HEK293 (cell line): ENCODE measurements at regions not wholly inside any gene's neighbourhood (a gene's known extent, or its start where the extent isn't known, plus 50 kb on each side); places are given as distances from the start of the nearest gene placed in this dataset.

Source experiments
- CTCF ChIA-PET: fragments of 350-600 bp; formaldehyde crosslinking; extraction: SDS; loops from one replicate; lab custom pipeline; 2021; ENCODE audit warnings: antibody characterized with exemption; lab: Yijun Ruan, JAX
- POLR2A ChIA-PET: fragments of 300-600 bp; formaldehyde crosslinking; extraction: SDS; loops from one replicate; lab custom pipeline; 2020; ENCODE audit warnings: antibody characterized with exemption, inconsistent platforms; lab: Yijun Ruan, JAX
- H3K27ac ChIP-seq: fragments of 200-500 bp; sonication (Bioruptor generic); 2 replicates; pipeline ENCODE4 v1.5.1; 2014; ENCODE audit warnings: low read depth, low read length, control low read depth, inconsistent platforms; ENCODE audit errors: extremely low read depth
- H3K36me3 ChIP-seq, 2 experiments: fragments of 200-500 bp in 1 of 2; sonication (Bioruptor generic) in 1 of 2; 1 replicate in 1 of 2; 2 replicates in 1 of 2; pipeline ENCODE4 v1.5.1; 2014 to 2017; ENCODE audit warnings: inconsistent platforms in 2 of 2, low read length in 2 of 2; ENCODE audit not compliant: control insufficient read depth in 2 of 2, insufficient read depth in 1 of 2
- H3K4me1 ChIP-seq: fragments of 200-500 bp; sonication (Bioruptor generic); 2 replicates; pipeline ENCODE4 v1.5.1; 2014; ENCODE audit warnings: mild to moderate bottlenecking, low read length, inconsistent platforms; ENCODE audit not compliant: control insufficient read depth, insufficient read depth
- H3K4me3 ChIP-seq: 2 replicates; pipeline ENCODE4 v1.5.1; 2011; ENCODE audit warnings: low read depth, mild to moderate bottlenecking, control low read depth, low read length, moderate library complexity
- H3K9me3 ChIP-seq: fragments of 200-500 bp; sonication (Bioruptor generic); 2 replicates; pipeline ENCODE4 v1.5.1; 2014; ENCODE audit warnings: low read depth, low read length, inconsistent platforms; ENCODE audit not compliant: control insufficient read depth, insufficient read depth
- BCL11B ChIP-seq: fragments of 450-650 bp; formaldehyde crosslinking; IDR thresholded peaks from 2 replicates; pipeline ENCODE4 v1.5.1; 2016; ENCODE audit warnings: low read depth, missing biosample characterization, missing genetic modification characterization
- HOXA7 ChIP-seq: sonication (generic); formaldehyde crosslinking; IDR thresholded peaks from 2 replicates; pipeline ENCODE4 v1.8.1; 2022; ENCODE audit warnings: missing genetic modification reagents, borderline replicate concordance
- KLF7 ChIP-seq: fragments of 450-650 bp; formaldehyde crosslinking; IDR thresholded peaks from 2 replicates; pipeline ENCODE4 v1.5.1; 2016; ENCODE audit warnings: missing biosample characterization, missing genetic modification characterization, borderline replicate concordance
- MYNN ChIP-seq: fragments of 450-650 bp; formaldehyde crosslinking; IDR thresholded peaks from 2 replicates; pipeline ENCODE4 v1.5.1; 2016; ENCODE audit warnings: missing biosample characterization, missing genetic modification characterization, borderline replicate concordance
- OSR2 ChIP-seq: fragments of 450-650 bp; formaldehyde crosslinking; IDR thresholded peaks from 2 replicates; pipeline ENCODE4 v1.5.1; 2016; ENCODE audit warnings: missing biosample characterization, missing genetic modification characterization
- YY1 ChIP-seq: fragments of 450-650 bp; formaldehyde crosslinking; IDR thresholded peaks from 2 replicates; pipeline ENCODE4 v1.5.1; 2018; ENCODE audit warnings: missing biosample characterization, missing genetic modification characterization
- ZEB2 ChIP-seq: fragments of 450-650 bp; formaldehyde crosslinking; IDR thresholded peaks from 2 replicates; pipeline ENCODE4 v1.5.1; 2016; ENCODE audit warnings: missing biosample characterization, missing genetic modification characterization
- ZNF10 ChIP-seq: fragments of 450-650 bp; formaldehyde crosslinking; IDR thresholded peaks from 2 replicates; pipeline ENCODE4 v1.5.1; 2017; ENCODE audit warnings: missing biosample characterization, missing genetic modification characterization
- ZNF121 ChIP-seq: fragments of 450-650 bp; formaldehyde crosslinking; IDR thresholded peaks from 2 replicates; pipeline ENCODE4 v1.5.1; 2016; ENCODE audit warnings: missing biosample characterization, missing genetic modification characterization
- ZNF214 ChIP-seq: fragments of 450-650 bp; formaldehyde crosslinking; IDR thresholded peaks from 2 replicates; pipeline ENCODE4 v1.5.1; 2017; ENCODE audit warnings: missing biosample characterization, mild to moderate bottlenecking, missing genetic modification characterization, borderline replicate concordance
- ZNF23 ChIP-seq: fragments of 450-650 bp; formaldehyde crosslinking; IDR thresholded peaks from 2 replicates; pipeline ENCODE4 v1.5.1; 2016; ENCODE audit warnings: missing biosample characterization, missing genetic modification characterization, borderline replicate concordance
- ZNF266 ChIP-seq: fragments of 450-650 bp; formaldehyde crosslinking; IDR thresholded peaks from 2 replicates; pipeline ENCODE4 v1.5.1; 2016; ENCODE audit warnings: missing biosample characterization, missing genetic modification characterization, low read depth
- ZNF280D ChIP-seq: fragments of 450-650 bp; formaldehyde crosslinking; IDR thresholded peaks from 2 replicates; pipeline ENCODE4 v1.5.1; 2016; ENCODE audit warnings: missing biosample characterization, missing genetic modification characterization
- ZNF341 ChIP-seq: fragments of 450-650 bp; formaldehyde crosslinking; IDR thresholded peaks from 2 replicates; pipeline ENCODE4; 2016; ENCODE audit warnings: low read depth, missing biosample characterization, missing genetic modification characterization
- ZNF37A ChIP-seq: fragments of 450-650 bp; IDR thresholded peaks from 2 replicates; pipeline ENCODE4 v1.5.1; 2018; ENCODE audit warnings: missing biosample characterization, missing genetic modification characterization
- ZNF449 ChIP-seq: fragments of 450-650 bp; formaldehyde crosslinking; IDR thresholded peaks from 2 replicates; pipeline ENCODE4 v1.5.1; 2017; ENCODE audit warnings: missing biosample characterization, mild to moderate bottlenecking, missing genetic modification characterization, moderate library complexity
- ZNF513 ChIP-seq: fragments of 450-650 bp; IDR thresholded peaks from 2 replicates; pipeline ENCODE4 v1.5.1; 2018; ENCODE audit warnings: missing biosample characterization, missing genetic modification characterization
- ZNF560 ChIP-seq: fragments of 450-650 bp; formaldehyde crosslinking; IDR thresholded peaks from 2 replicates; pipeline ENCODE4 v1.5.1; 2017; ENCODE audit warnings: missing biosample characterization, missing genetic modification characterization, borderline replicate concordance
- ZNF585B ChIP-seq: fragments of 450-650 bp; formaldehyde crosslinking; IDR thresholded peaks from 2 replicates; pipeline ENCODE4 v1.5.1; 2016; ENCODE audit warnings: missing biosample characterization, missing genetic modification characterization
- ZNF621 ChIP-seq: fragments of 450-650 bp; formaldehyde crosslinking; IDR thresholded peaks from 2 replicates; pipeline ENCODE4 v1.5.1; 2017; ENCODE audit warnings: missing biosample characterization, missing genetic modification characterization
- ZNF707 ChIP-seq: fragments of 450-650 bp; formaldehyde crosslinking; IDR thresholded peaks from 2 replicates; pipeline ENCODE4 v1.5.1; 2016; ENCODE audit warnings: missing biosample characterization, missing genetic modification characterization

GRCh38 chr2:59739166-59739565 lies 814.3 kb downstream of the BCL11A start:
- H3K4me3 ChIP-seq: no peak overlapping the region
- no peaks in the 10 kb centered on the region for H3K36me3 ChIP-seq
- CTCF ChIA-PET: no interaction called here
- H3K27ac ChIP-seq: no peak overlapping the region
- POLR2A ChIA-PET: no interaction called here
- no peaks in the 10 kb centered on the region for H3K4me1 ChIP-seq
- no peaks in the 10 kb centered on the region for H3K9me3 ChIP-seq
- TF ChIP-seq ZNF214: no peak

- Histone ChIP-seq H3K36me3 (no peaks in the 10 kb centered on the region), H3K9me3 (no peaks in the 10 kb centered on the region), H3K4me1 (no peaks in the 10 kb centered on the region), H3K4me3 (no peak overlapping the region), H3K27ac (no peak overlapping the region)
- POLR2A ChIA-PET: no interaction called here
- CTCF ChIA-PET: interaction anchor here (1.0 kb wide), 1 partner anchor 16 kb away, joined by 3 read pairs; no protein-coding TSS in a partner anchor
- TF ChIP-seq ZNF10 (tag by site-specific recombination) (no peak), KLF7 (tag by site-specific recombination) (no peak), ZNF560 (tag by site-specific recombination) (no peak), BCL11B (tag by site-specific recombination) (no peak), ZNF37A (tag by site-specific recombination) (no peak), ZNF121 (tag by site-specific recombination) (no peak), ZNF585B (tag by site-specific recombination) (no peak), ZNF513 (tag by site-specific recombination) (no peak), ZEB2 (no peak), ZNF341 (tag by site-specific recombination) (no peak), OSR2 (tag by site-specific recombination) (no peak), ZNF23 (tag by site-specific recombination) (no peak), ZNF266 (tag by site-specific recombination) (no peak), HOXA7 (CRISPR knock-in tag) (no peak), ZNF707 (tag by site-specific recombination) (no peak), ZNF449 (tag by site-specific recombination) (no peak), YY1 (tag by site-specific recombination) (no peak), MYNN (tag by site-specific recombination) (no peak), ZNF621 (tag by site-specific recombination) (no peak), ZNF280D (tag by site-specific recombination) (no peak)
Observed at GRCh38 chr2:59737299-59737698, 816.2 kb downstream of the BCL11A start.
